GM23338 (cell line): ENCODE measurements at regions not wholly inside any gene's neighbourhood (a gene's known extent, or its start where the extent isn't known, plus 50 kb on each side); places are given as distances from the start of the nearest gene placed in this dataset.

Experiments
- ATAC-seq: fragments of 200-7000 bp; cut with Tn5 transposase; 3 replicates; pipeline ENCODE4 v1.9.1; 2020
- DNase-seq: peaks from one replicate; pipeline ENCODE4 v3.0.0-alpha.2; 2015; ENCODE audit warnings: low spot score
- H2AFZ ChIP-seq: fragments of 200-600 bp; sonication (generic); 2 replicates; pipeline ENCODE4 v1.8.0; 2016; ENCODE audit warnings: antibody characterized with exemption, mild to moderate bottlenecking, moderate library complexity
- H3F3A ChIP-seq: fragments of 200-600 bp; sonication (generic); replicated peaks from 2 replicates; pipeline ENCODE4 v1.8.0; 2017; ENCODE audit warnings: antibody characterized with exemption, mixed run types, low read depth
- H3K27ac ChIP-seq: fragments of 200-600 bp; sonication (generic); 2 replicates; pipeline ENCODE4 v1.6.1; 2016; ENCODE audit warnings: low read depth
- H3K27me3 ChIP-seq: fragments of 200-600 bp; sonication (generic); 2 replicates; pipeline ENCODE4 v1.8.0; 2016; ENCODE audit warnings: mild to moderate bottlenecking, mixed run types, moderate library complexity; ENCODE audit not compliant: insufficient read depth
- H3K36me3 ChIP-seq: fragments of 200-600 bp; sonication (generic); 2 replicates; pipeline ENCODE4 v1.8.0; 2016; ENCODE audit warnings: mild to moderate bottlenecking; ENCODE audit not compliant: insufficient read depth
- H3K4me1 ChIP-seq: fragments of 200-600 bp; sonication (generic); 2 replicates; pipeline ENCODE4 v1.8.0; 2016; ENCODE audit warnings: mild to moderate bottlenecking, moderate library complexity; ENCODE audit not compliant: insufficient read depth
- H3K4me2 ChIP-seq: fragments of 200-600 bp; sonication (generic); 2 replicates; pipeline ENCODE4 v1.7.1; 2017; ENCODE audit warnings: mixed run types
- H3K4me3 ChIP-seq: fragments of 200-600 bp; sonication (generic); 2 replicates; pipeline ENCODE4 v1.6.1; 2016; ENCODE audit warnings: mixed run types
- H3K79me2 ChIP-seq: fragments of 200-600 bp; sonication (generic); replicated peaks from 2 replicates; pipeline ENCODE4 v1.8.0; 2017; ENCODE audit warnings: mild to moderate bottlenecking; ENCODE audit not compliant: insufficient read depth
- H3K9me2 ChIP-seq: fragments of 200-600 bp; sonication (generic); 2 replicates; pipeline ENCODE4 v1.8.0; 2017; ENCODE audit not compliant: insufficient read depth
- H4K20me1 ChIP-seq: fragments of 200-600 bp; sonication (generic); replicated peaks from 2 replicates; pipeline ENCODE4 v1.8.0; 2017; ENCODE audit warnings: mild to moderate bottlenecking; ENCODE audit not compliant: insufficient read depth
- H3K27ac Mint-ChIP-seq: 2 replicates; pipeline ENCODE4 v1.8.0; 2020; ENCODE audit warnings: inconsistent platforms, mild to moderate bottlenecking, moderate library complexity, mixed read lengths
- H3K27me3 Mint-ChIP-seq: 3 replicates; pipeline ENCODE4 v1.8.0; 2022; ENCODE audit warnings: low read depth, mild to moderate bottlenecking, moderate library complexity, mixed read lengths, inconsistent platforms; ENCODE audit not compliant: insufficient read depth, poor library complexity
- H3K36me3 Mint-ChIP-seq: 3 replicates; pipeline ENCODE4 v1.8.0; 2021; ENCODE audit warnings: low read depth, mild to moderate bottlenecking, inconsistent platforms, moderate library complexity, mixed read lengths
- H3K4me1 Mint-ChIP-seq: 3 replicates; pipeline ENCODE4 v1.8.0; 2020; ENCODE audit warnings: mild to moderate bottlenecking, inconsistent platforms, mixed read lengths
- H3K4me3 Mint-ChIP-seq: 3 replicates; pipeline ENCODE4 v1.8.0; 2021; ENCODE audit warnings: moderate library complexity, mild to moderate bottlenecking, inconsistent platforms, mixed read lengths
- H3K9me3 Mint-ChIP-seq: 3 replicates; pipeline ENCODE4 v1.8.0; 2020; ENCODE audit warnings: moderate library complexity, mild to moderate bottlenecking, inconsistent platforms, mixed read lengths
- CREB1 ChIP-seq: fragments of 250-450 bp; sonication (Bioruptor Pico); IDR thresholded peaks from 2 replicates; pipeline ENCODE4 v1.5.0; 2020; ENCODE audit warnings: low read depth, mild to moderate bottlenecking, moderate library complexity
- CTCF ChIP-seq, 2 experiments: fragments of 200-600 bp in 1 of 2; sonication (generic) in 1 of 2; conservative IDR thresholded peaks; 2 replicates each; pipeline versions ENCODE4 v1.5.1 to v1.6.1; 2016 to 2017; ENCODE audit warnings: antibody characterized with exemption in 2 of 2, low read depth in 2 of 2, mild to moderate bottlenecking in 2 of 2, moderate library complexity in 1 of 2
- ETS1 ChIP-seq: IDR thresholded peaks from 2 replicates; pipeline ENCODE4 v1.6.1; 2016; ENCODE audit warnings: antibody characterized with exemption
- EZH2 ChIP-seq: fragments of 200-600 bp; sonication (generic); IDR thresholded peaks from one replicate; pipeline ENCODE4 v1.8.0; 2017; ENCODE audit warnings: antibody characterized with exemption, mild to moderate bottlenecking, low read depth; ENCODE audit not compliant: unreplicated experiment
- EZH2phosphoT487 ChIP-seq: fragments of 200-600 bp; sonication (generic); IDR thresholded peaks from one replicate; pipeline ENCODE4 v1.8.1; 2018; ENCODE audit warnings: antibody characterized with exemption; ENCODE audit not compliant: unreplicated experiment
- JUNB ChIP-seq: IDR thresholded peaks from one replicate; pipeline ENCODE4 v1.6.1; 2016; ENCODE audit warnings: antibody characterized with exemption; ENCODE audit not compliant: unreplicated experiment
- NANOG ChIP-seq: IDR thresholded peaks from 2 replicates; pipeline ENCODE4 v1.6.1; 2016; ENCODE audit warnings: antibody characterized with exemption, borderline replicate concordance
- POLR2AphosphoS5 ChIP-seq: IDR thresholded peaks from 2 replicates; pipeline ENCODE4 v1.6.1; 2016; ENCODE audit warnings: antibody characterized with exemption, low read depth
- STAT1 ChIP-seq: IDR thresholded peaks from one replicate; pipeline ENCODE4 v1.6.1; 2016; ENCODE audit warnings: antibody characterized with exemption; ENCODE audit not compliant: unreplicated experiment
- ZNF114 ChIP-seq: fragments of 250-450 bp; sonication (Bioruptor Pico); IDR thresholded peaks from 2 replicates; pipeline ENCODE4 v1.5.0; 2020; ENCODE audit warnings: mild to moderate bottlenecking, moderate library complexity
- ZNF331 ChIP-seq: fragments of 250-450 bp; sonication (Bioruptor Pico); IDR thresholded peaks from 2 replicates; pipeline ENCODE4 v1.5.0; 2020; ENCODE audit warnings: low read depth, mild to moderate bottlenecking, moderate library complexity
- ZNF462 ChIP-seq: fragments of 250-450 bp; sonication (Bioruptor Pico); IDR thresholded peaks from 2 replicates; pipeline ENCODE4 v1.5.0; 2020; ENCODE audit warnings: mild to moderate bottlenecking, moderate library complexity

GRCh38 chr7:153529651-153530165 is 522.5 kb upstream of the DPP6 start:
- Histone ChIP-seq H3K4me3 (no peak overlapping the region), H3K79me2 (no peaks in the 10 kb centered on the region), H3F3A (no peaks in the 10 kb centered on the region), H3K9me2 (no peaks in the 10 kb centered on the region), H3K4me1 (no peaks in the 10 kb centered on the region), H3K27ac (no peak overlapping the region), H3K4me2 (no peak overlapping the region), H4K20me1 (no peaks in the 10 kb centered on the region), H2AFZ (no peak overlapping the region), H3K27me3 (no peaks in the 10 kb centered on the region), H3K36me3 (no peaks in the 10 kb centered on the region; the same call in 1 of the 2 replicates)
- TF ChIP-seq ETS1 = no peak
- no peak for TF ChIP-seq EZH2phosphoT487
- no peak for TF ChIP-seq NANOG
- no peak for TF ChIP-seq CREB1 (CRISPR knock-in tag)
- TF ChIP-seq POLR2AphosphoS5 = no peak
- Mint-ChIP-seq H3K27me3 (peaks cover 6% of the 10 kb centered on the region), H3K27ac (no peak overlapping the region), H3K4me1 (no peaks in the 10 kb centered on the region), H3K4me3 (no peak overlapping the region), H3K9me3 (peaks cover 96% of the 10 kb centered on the region), H3K36me3 (peaks cover 37% of the 10 kb centered on the region)
- DNase-seq (no peak), ATAC-seq (no peak)

GRCh38 chr7:153530441-153530840 is 521.8 kb upstream of the DPP6 start:
- no peak overlapping the region for H3K4me3 ChIP-seq
- H3K36me3 ChIP-seq = no peaks in the 10 kb centered on the region
- no peaks in the 10 kb centered on the region for H3K27me3 ChIP-seq
- no peaks in the 10 kb centered on the region for H3K4me1 ChIP-seq
- H4K20me1 ChIP-seq = no peaks in the 10 kb centered on the region
- peaks cover 96% of the 10 kb centered on the region for H3K9me3 Mint-ChIP-seq
- H3K4me3 Mint-ChIP-seq = no peak overlapping the region
- no peak overlapping the region for H3K4me2 ChIP-seq
- peaks cover 6% of the 10 kb centered on the region for H3K27me3 Mint-ChIP-seq
- H2AFZ ChIP-seq = no peak overlapping the region
- H3F3A ChIP-seq = no peaks in the 10 kb centered on the region
- no peak for TF ChIP-seq STAT1
- TF ChIP-seq ZNF331 = no peak
- TF ChIP-seq ZNF114 (CRISPR knock-in tag) = no peak
- TF ChIP-seq CTCF (conservative IDR thresholded peaks at IDR 0.05; ENCODE audit: low read depth in 2 of 2) = no peak
- no peak for TF ChIP-seq CREB1 (CRISPR knock-in tag)
- TF ChIP-seq NANOG = no peak
- TF ChIP-seq EZH2phosphoT487 = no peak
- no peak for TF ChIP-seq EZH2
- TF ChIP-seq POLR2AphosphoS5 = no peak
- TF ChIP-seq ZNF462 (CRISPR knock-in tag) = no peak
- no peak for TF ChIP-seq JUNB
- no peak overlapping the region for H3K27ac ChIP-seq
- peaks cover 37% of the 10 kb centered on the region for H3K36me3 Mint-ChIP-seq
- H3K27ac Mint-ChIP-seq = no peak overlapping the region
- no peaks in the 10 kb centered on the region for H3K4me1 Mint-ChIP-seq
- DNase-seq (no peak), ATAC-seq (no peak)
- H3K9me2 ChIP-seq = no peaks in the 10 kb centered on the region
- no peaks in the 10 kb centered on the region for H3K79me2 ChIP-seq
